ENCODE measurements at regions not wholly inside any gene's neighbourhood (a gene's known extent, or its start where the extent isn't known, plus 50 kb on each side); places are given as distances from the start of the nearest gene placed in this dataset.
"Not testable (repeated sequence)": the region's sequence is repeated elsewhere in the genome, so short reads cannot be mapped to it uniquely, and the experiment has no call there.

DNA sequence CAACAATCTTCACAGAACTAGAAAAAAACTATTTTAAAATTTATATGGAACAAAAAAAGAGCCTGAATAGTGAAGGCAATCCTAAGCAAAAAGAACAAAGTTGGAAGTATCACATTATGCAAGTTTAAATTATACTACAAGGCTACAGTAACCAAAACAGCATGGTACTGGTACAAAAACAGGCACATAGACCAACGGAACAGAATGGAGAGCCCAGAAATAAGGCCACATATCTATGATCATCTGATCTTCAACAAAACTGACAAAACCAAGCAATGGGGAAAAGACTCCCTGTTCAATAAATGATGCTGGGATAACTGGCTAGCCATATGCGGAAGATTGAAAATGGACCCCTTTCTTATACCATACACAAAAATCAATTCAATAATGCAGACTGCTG, 74.4 kb upstream of the RTN4 start:
- not testable (repeated sequence) for DNase-seq

DNA sequence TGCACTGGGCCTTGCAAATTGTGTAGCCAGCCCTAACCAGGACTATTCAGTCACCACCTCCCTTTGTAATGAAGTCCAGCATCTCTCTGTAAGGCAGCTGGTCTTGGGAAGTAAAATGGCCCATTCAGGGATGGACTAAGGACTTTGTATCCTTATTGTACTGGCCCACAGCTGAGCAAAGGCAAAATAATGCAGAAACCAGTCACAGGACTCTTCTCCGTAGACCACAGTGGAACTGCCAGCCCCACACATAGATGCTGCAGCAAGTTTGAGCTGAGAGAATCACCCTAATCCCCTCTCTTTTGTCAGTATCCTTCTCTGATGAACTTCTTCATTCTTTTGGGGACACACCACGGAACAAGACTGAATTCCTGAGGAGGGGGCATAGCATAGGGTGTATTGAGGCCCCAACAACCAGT, 73.6 kb upstream of the RTN4 start:
- DNase-seq = no peak

DNA sequence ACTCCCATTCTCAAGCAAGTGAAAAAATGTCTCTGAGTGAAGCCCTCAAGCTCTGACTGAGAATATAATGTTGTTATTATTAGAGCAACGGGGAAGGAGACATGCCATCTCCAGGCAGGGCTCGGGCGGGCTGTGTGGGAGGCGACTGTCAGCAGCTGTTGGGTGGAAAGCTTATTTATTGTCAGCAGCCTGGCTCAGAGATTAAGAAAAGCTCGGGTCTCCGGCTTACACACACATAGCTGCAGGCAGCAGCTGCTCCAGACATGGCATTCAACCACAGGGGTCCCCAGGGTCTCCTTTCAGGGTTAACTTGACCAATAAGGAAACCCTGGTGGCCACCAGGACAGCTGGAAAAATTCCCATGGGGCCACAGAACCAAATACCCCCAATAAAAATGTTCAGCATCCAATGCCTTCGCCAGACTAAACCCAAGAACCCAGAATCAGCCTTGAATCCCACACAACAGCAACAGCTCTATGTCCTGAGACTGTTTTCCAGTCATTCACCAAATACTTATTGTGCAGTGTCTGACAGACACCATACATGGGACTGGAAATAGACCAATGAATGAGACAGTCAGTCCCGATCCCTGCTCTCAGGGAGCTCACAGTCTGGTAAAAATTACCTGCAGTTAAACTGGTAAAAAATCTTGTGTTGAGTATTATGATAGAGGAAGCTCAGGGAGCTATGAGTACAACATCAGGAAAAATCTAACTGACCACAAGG, 70.5 kb upstream of the RTN4 start:
- DNase-seq = no peak

DNA sequence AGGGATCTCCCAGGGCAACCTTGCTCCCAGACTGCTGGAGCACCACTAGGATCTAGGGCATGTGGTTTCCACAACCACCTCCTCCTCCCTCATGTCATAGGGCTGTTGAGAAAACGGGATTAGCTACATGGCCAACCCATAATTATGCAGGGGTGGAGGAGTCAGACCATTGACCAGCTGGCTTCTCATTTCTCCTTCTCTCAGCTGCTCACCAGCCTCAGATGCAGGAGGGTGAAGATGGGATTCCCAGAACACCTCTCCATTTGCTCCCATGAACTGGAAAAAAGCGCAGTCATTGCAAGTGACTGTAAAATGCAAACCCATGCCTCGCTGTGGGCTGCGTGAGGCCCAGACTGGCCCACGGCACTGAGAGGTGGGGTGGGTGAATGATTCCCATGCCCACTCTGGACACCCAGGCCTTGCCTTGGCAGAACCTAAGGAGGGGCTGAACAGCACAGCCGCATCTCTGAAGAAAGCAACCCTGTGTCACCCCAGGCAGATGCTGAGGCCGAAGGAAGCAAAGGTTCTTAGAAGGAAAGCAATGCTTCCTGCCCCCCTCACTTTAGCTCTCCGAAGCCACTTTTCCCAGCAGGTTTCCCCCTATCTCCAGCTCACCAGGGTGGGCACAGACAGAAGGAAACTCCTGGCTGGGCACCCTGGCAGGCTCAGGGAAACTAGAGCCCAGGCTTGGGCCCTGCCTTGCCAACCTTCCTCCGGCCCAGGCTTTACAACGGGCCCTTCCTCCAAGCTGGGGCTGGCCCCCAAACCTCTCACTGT, 69.6 kb upstream of the RTN4 start:
- no peak for DNase-seq

DNA sequence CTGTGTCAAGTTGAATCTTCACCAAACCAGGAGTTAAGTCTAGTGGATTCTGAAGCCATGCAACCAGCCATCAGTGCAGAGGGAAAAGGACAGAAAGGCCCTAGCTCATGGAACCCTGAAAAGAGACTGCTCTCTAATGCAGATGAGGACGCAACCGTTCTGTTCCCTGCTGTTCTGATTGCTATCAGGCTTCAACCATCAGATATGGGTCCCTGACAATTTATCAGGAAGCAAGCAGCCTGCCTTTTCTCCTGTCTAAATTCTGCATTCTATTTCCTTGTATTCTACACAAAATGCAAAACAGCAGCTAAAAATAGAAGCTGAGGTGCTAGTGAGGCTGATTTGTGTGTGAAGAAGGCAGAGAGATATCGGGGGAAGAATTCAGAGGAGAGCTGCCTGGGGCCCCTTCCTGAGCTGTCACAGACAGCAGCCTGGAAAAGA, 68.4 kb upstream of the RTN4 start:
- DNase-seq = no peak

DNA sequence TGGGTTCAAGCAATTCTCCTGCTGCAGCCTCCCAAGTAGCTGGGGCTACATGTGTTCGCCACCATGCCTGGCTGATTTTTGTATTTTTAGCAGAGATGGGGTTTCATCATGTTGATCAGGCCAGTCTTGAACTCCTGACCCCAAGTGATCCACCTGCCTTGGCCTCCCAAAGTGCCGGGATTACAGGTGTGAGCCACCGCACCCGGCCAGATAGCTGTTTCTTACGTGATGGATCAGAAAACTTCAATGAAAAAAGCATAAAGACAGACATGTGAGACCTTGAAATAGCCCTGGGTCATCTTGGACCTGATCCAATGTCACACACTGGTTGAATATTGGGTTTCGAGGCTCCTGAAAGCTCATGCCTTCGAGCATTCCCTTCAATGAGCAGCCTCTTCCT, 66.7 kb upstream of the RTN4 start:
- no peak for DNase-seq

DNA sequence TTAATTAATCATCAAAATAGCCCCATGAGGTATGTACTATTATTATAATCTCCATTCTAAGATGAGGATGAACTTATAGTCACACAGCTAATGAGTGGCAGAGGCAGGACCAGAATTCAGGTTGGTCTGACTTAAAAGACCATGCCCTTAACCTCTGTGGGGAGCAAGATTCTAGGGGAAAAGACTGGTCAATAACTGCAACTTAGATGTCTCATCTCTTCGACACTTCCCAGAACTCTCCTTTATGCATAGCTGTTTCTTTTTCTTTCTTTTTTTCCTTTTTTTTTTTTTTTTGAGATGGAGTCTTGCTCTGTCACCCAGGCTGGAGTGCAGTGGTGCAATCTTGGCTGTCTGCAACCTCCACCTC, 66.3 kb upstream of the RTN4 start:
- no peak for DNase-seq

DNA sequence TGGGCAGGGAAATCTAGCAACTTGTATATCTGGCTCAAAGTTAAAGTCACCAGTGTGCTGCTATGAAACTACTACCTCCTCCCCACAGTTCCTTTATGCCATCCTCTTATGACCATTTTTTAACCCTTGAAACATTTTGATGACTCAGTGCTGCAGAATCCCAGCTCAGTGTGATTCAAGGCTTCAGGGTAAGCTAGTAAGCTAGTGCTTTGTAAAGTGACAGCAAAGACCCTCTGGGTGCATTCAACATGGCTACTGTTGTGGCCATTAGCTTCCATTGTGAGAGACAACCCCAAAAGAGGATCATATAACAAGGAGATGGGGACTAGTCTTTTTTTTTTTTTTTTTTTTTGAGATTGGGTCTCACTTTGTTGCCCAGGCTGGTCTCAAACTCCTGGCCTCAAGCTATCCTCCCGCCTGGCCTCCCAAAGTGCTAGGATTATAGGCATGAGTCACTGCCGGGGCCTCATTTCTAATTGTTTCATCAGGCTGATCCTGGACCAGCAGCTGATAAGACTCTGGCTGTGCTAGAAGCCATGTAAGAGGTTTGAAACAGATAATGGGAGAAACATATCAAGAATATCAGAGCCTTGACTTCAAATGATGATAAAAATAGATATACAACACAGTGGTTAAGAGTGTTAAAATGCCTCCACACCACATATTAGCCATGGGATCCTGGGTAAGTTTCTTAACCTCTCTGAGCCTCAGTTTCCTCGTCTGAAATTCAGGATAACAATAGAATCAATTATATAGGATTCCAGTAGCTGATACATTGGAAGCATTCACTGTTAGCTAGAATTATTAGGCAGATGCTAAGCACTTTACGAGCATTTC, 65.7 kb upstream of the RTN4 start:
- DNase-seq = no peak

DNA sequence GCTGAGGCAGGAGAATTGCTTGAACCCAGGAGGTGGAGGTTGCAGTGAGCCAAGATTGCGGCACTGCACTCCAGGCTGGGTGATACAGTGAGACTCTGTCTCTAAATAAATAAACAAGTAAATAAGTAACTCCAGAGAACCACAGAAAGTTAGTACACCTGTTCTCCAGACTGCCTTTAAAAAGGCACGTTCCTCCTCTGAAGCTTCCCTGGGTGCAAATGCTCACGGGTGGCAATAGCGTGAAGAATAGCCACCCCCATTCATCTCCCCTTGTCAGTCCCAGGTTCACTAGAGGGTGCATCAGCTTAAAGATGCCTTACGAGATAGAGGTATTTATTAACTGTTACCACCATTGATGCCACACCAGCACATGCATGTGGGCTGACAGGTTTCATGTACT, 64.3 kb upstream of the RTN4 start:
- DNase-seq = no peak

DNA sequence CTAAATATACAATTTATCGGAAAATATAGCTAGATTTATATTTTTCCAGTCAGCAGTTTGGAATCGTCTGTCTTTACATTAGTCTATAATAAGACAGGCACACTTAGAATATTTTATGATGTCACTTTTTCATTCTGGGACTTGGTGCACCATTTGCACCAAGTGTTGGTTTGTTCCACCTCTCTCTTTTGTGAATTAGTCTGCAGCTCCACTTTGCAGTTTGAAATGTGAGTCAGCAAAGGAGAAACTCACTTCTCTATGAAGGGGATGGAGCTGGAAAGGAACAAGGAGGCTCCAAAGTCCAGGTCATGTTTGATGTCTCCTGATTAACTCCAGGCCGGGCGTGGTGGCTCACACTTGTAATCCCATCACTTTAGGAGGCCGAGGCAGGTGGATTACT, 63.8 kb upstream of the RTN4 start:
- no peak for DNase-seq

DNA sequence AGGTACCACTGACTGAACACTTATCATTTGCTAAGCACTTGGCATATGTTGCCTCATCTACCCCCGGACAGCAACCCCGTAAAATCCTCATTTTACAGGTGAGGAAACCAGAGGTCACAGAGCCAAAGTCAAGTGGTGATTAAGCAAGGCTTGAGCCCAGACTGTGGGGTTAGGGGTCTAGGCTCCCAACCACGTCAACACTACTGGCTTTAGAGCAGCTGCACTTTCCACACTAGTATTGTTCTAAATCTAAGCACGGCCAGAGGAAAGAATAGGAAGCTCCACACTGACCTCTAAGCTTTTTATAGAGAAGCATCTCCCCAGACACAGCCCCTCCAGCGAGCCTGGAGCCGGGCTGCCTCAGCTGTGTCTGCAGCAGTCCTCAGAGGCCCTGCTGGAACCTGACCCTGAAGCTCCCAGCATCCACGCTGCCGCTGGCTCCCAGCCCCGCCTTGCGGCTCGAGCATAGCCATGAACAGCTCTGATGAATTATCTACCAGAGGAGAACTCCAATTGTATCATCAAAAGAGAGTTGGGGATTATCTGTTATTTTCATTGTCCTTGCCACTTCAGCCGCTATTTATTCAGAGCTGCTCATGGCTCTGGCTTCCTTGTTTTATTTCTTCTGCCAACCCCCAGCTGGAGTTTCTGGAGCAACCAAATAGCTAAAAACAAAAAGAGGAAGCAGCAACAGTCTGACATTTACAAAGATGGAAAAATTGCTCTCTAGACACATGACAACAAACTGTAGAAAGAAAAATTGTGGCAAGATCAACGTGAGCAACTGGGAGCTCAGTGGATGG, 62.2 kb upstream of the RTN4 start:
- peak; percentile 36 for DNase-seq

DNA sequence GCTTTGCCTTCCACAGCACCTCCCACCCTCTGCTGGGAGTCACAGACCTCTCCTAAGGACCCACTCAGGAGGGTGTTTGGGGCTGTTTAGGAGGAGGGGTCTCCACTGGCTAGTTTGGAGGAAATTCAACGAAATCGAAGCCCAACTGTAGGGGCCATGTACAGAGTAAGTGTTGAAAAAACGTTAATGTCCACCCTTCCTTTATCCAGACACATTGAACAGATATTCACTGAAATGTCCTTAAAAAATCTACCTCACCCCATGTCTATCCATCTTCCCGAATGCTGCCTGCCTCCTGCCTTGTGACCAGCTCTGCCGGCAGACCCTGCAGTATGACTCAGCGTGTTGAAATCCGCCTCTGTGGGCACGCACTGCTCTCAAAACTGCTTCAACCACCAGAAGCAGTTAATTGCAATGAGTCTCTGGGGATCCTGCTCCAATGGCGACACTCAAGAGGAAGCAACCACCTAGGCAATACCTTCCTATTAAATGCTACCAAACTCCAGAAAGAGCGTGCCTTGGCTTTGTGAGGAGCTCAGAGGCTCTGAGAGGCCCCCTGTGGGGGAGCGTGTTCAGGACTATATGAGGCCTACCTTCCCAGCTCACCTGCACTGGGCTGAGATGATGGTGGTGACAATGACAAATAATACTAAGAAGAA, 61.4 kb upstream of the RTN4 start:
- DNase-seq = peak; percentile 67

DNA sequence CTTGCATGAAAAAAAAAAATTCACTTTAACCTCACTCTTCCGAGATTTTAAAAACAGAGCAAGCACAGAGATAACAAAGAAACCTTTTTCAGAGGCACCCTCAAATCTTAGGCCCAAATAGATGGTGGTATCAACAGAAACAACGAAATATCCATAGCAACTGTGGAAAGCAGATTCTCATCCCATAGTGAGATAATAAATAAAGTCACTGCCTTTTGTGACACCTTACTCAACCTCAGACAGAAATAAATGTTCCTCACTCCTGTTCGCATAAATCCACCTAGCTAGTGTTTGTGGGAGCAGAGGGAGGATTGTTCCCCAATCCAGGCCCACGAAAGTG, 60.9 kb upstream of the RTN4 start:
- no peak for DNase-seq

DNA sequence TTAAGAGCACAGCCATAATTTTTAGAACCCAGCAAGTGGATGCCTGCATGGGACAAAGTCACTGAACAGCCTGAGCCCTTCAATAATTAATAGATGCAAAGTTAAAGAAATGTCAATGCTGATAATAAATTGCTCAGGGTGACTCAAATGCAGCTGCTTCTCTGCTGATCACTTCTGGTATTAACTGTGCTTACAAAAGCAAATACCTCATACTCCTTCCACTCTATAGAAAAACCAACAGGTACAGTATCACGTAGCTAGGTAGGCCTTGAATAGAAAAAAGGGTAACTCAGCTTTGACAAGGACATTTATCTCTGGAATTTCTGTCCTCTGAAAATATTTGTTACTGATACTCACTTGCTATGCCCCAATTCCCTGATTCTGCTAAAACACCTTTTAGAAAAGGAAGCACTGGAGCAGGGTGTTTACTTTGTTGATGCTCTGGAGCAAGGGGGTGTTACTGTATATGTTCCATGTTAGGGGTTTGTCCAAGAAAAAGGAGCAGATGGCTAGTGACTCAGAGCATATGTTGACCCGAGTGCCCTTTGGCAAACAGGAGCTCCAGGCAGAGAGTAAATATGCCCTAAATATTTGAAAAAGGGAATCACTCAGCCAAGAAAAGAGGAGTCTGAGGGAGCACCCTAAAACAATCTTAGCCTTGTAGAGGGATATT, 59.1 kb upstream of the RTN4 start:
- no peak for DNase-seq

DNA sequence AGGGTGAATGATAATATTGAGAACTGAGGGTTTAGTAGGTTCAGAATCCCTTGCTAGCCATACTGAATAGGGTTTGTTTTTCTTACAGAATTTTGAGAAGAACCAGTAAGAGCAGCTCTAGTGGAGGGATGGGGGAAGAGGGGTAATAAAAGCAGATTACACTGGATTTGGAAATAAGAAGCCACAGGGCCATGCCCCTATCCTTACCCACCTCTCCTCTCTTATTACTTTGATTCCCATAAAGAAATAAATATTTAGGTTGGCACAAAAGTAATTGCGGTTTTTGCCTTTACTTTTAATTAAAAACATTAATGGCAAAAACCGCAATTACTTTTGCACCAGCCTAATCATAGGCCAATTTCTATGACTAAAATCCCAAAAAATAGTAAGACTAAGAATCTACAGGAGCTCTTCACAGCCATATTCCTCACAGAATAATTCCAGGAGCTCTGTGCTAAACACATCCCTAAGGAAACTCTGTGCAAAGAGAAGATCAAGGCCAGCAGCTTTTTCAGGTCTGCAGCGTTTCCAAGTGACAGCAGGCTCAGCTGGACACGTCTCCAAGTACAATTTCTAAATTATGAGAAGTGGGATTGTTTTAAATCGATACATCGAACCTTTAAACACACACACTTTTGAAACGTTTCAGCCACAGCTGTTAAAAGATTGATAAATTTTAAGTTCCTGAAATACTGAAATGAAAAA, 58.4 kb upstream of the RTN4 start:
- DNase-seq = no peak

DNA sequence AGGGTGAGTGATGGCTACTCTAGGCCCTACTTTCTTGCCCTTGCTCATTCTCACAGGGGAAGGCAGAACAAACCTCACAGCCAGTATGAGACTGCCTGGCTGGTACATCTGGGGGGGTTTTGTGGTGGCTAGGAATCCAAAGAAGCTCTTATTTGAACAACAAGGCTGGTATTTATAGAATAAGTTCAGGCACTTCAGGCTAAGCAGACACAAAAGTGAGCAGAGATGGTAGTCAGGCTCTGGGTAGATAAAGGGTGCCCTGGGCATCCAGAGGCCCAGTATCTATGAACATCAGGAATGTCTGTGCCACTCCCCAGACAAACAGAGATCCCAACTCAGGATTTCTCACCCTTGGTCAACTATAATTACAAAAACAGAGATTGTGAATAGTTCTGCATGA, 57.2 kb upstream of the RTN4 start:
- DNase-seq = no peak

DNA sequence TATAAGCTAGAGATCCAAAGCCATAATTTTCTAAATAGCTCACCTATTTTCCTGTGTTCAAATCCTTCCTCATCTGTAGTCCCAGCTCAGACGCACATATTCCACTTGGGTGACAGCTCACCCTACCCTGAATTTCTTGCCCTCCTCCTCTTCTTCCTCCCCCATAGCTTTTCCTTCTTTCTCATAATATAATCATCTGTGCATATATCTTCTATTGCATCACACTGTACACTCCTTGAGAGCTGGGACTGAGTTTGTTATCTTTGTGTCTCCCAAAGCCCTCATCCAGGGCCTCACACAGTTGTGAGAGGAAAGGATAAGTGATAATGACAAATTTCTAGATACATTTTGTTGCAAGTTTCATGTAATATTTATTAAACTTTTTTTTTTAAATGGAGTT, 55.9 kb upstream of the RTN4 start:
- DNase-seq = no peak

DNA sequence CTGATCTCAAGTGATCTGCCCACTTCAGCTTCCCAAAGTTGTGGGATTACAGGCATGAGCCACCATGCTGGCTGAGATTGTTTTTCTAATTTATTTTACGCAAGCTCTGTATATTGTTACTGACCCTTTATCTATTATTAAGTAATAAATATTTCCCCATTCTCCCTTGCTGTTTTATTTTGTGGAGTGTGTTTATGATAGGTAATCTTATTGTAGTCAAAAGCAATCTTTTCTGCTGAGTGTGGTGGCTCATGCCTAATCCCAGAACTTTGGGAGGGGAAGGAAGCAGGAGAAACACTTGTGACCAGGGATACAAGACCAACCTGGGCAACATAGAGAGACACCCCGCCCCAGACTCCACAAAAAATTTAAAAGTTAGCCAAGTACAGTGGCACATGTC, 55.2 kb upstream of the RTN4 start:
- DNase-seq = no peak

DNA sequence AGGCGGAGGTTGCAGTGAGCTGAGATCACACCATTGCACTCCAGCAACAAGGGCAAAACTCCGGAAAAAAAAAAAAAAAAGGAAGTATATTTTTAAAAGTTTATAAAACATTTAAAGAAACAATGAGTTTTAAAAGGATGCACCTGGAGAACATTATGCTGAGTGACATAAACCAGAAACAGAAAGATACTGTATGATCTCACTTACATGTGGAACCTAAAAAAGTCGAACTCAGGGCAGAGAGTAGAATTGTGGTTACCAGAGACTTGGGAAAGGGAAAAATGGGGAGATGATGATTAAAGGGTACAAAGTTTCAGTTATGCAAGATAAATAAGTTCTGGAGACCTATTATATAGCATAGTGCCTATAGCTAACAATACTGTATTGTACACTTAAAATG, 52.8 kb upstream of the RTN4 start:
- DNase-seq = no peak

DNA sequence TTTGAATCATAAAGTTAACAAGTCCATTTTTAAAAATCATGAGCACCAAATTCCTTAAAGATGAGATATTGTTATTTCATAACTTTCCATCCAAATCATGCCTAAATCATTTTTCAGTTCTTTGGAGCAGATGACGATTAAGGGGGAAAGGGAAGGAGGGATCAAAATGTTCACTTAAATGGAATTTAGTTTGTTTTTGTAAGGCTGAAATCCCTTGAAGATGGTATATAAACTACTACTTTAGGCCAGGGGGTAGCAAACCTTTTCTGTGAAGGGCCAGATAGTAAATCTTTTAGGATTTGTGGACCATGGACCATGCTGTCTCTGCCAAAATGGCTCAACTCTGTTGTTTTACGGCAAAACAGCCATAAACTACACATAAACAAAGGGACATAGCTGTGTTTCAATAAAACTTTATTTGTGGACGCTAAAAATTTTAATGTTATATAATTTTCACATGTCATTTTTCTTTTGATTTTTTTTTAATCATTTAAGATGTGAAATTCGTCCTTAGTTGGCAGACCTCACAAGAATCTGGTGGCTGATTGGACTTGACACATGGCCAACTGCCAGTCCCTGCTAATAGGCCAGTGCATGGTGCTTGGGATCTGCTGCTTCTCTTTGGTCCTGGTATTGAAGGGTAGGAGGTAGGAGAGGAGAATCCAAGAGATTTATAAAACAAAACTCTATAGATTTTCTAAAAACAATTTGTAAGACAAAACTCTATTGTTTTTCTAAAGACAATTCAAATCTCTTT, 52.0 kb upstream of the RTN4 start:
- no peak for DNase-seq

DNA sequence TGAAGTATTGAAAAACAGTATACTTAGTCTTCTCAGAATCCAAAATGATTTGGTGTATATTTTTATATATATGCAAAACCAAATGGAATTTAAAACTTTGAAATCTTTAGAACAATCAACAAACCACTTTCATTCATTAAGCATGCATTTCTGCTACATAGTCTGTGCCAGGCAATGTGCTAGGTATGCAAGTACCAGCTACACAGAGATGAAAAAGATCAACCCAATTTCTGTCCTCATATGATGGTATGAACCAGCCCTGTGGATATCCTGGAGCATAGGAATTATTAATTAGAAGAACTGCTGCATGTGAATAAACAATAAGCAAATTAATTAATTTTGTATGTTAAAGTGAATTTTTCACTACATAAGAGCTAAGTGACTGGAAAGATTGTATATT, 51.2 kb upstream of the RTN4 start:
- no peak for DNase-seq

Data from NCI-H1092 (cell line).